HEK293T (cell line): ENCODE measurements at regions not wholly inside any gene's neighbourhood (a gene's known extent, or its start where the extent isn't known, plus 50 kb on each side); places are given as distances from the start of the nearest gene placed in this dataset.

Experiments
- CTCF ChIA-PET: fragments of 350-600 bp; formaldehyde crosslinking; extraction: SDS; loops from one replicate; lab custom pipeline; 2021; ENCODE audit warnings: antibody characterized with exemption, inconsistent platforms; lab: Yijun Ruan, JAX
- POLR2A ChIA-PET: fragments of 350-600 bp; formaldehyde crosslinking; extraction: SDS; loops from one replicate; lab custom pipeline; 2020; ENCODE audit warnings: antibody characterized with exemption, inconsistent platforms; lab: Yijun Ruan, JAX
- DNase-seq: peaks from one replicate; pipeline ENCODE4 v3.0.0; 2012; ENCODE audit warnings: mixed read lengths; ENCODE audit errors: extremely low spot score
- ARNT ChIP-seq: fragments of 450-650 bp; IDR thresholded peaks from 2 replicates; pipeline ENCODE4 v1.6.1; 2017; ENCODE audit warnings: mild to moderate bottlenecking
- BHLHE40 ChIP-seq: fragments of 450-650 bp; IDR thresholded peaks from 2 replicates; pipeline ENCODE4 v1.6.1; 2016; ENCODE audit warnings: mild to moderate bottlenecking, moderate library complexity, borderline replicate concordance
- CTBP1 ChIP-seq: fragments of 450-650 bp; IDR thresholded peaks from 2 replicates; pipeline ENCODE4 v1.6.1; 2016; ENCODE audit warnings: borderline replicate concordance
- ELF4 ChIP-seq: fragments of 450-650 bp; IDR thresholded peaks from 2 replicates; pipeline ENCODE4 v1.6.1; 2017; ENCODE audit warnings: antibody characterized with exemption
- FOXA1 ChIP-seq: fragments of 450-650 bp; IDR thresholded peaks from 2 replicates; pipeline ENCODE4 v1.6.1; 2016; ENCODE audit warnings: mild to moderate bottlenecking
- FOXK2 ChIP-seq: fragments of 450-650 bp; IDR thresholded peaks from 2 replicates; pipeline ENCODE4 v1.6.1; 2016; ENCODE audit warnings: mild to moderate bottlenecking
- FOXM1 ChIP-seq: fragments of 450-650 bp; IDR thresholded peaks from 2 replicates; pipeline ENCODE4 v1.6.1; 2017; ENCODE audit warnings: mild to moderate bottlenecking, borderline replicate concordance
- HDGF ChIP-seq: fragments of 450-650 bp; IDR thresholded peaks from 2 replicates; pipeline ENCODE4 v1.6.1; 2017; ENCODE audit warnings: antibody characterized with exemption, borderline replicate concordance
- L3MBTL2 ChIP-seq: fragments of 450-650 bp; conservative IDR thresholded peaks from 2 replicates; pipeline ENCODE4 v1.6.1; 2016; ENCODE audit warnings: mild to moderate bottlenecking
- LEF1 ChIP-seq: fragments of 450-650 bp; IDR thresholded peaks from 2 replicates; pipeline ENCODE4 v1.6.1; 2017; ENCODE audit warnings: mild to moderate bottlenecking, borderline replicate concordance
- NFRKB ChIP-seq: fragments of 450-650 bp; IDR thresholded peaks from 2 replicates; pipeline ENCODE4 v1.6.1; 2016; ENCODE audit warnings: mild to moderate bottlenecking, moderate library complexity
- SP1 ChIP-seq: fragments of 450-650 bp; IDR thresholded peaks from 2 replicates; pipeline ENCODE4 v1.6.1; 2017
- SUZ12 ChIP-seq: fragments of 450-650 bp; IDR thresholded peaks from 2 replicates; pipeline ENCODE4 v1.6.1; 2016; ENCODE audit warnings: mild to moderate bottlenecking
- TARDBP ChIP-seq: fragments of 450-650 bp; IDR thresholded peaks from 2 replicates; pipeline ENCODE4 v1.6.1; 2016
- ZNF384 ChIP-seq: fragments of 450-650 bp; IDR thresholded peaks from 2 replicates; pipeline ENCODE4 v1.6.1; 2016
- TF ChIP-seq, protein P1 (sequence below): fragments of 450-650 bp; IDR thresholded peaks from 2 replicates; pipeline ENCODE4 v1.6.1; 2016

DNA sequence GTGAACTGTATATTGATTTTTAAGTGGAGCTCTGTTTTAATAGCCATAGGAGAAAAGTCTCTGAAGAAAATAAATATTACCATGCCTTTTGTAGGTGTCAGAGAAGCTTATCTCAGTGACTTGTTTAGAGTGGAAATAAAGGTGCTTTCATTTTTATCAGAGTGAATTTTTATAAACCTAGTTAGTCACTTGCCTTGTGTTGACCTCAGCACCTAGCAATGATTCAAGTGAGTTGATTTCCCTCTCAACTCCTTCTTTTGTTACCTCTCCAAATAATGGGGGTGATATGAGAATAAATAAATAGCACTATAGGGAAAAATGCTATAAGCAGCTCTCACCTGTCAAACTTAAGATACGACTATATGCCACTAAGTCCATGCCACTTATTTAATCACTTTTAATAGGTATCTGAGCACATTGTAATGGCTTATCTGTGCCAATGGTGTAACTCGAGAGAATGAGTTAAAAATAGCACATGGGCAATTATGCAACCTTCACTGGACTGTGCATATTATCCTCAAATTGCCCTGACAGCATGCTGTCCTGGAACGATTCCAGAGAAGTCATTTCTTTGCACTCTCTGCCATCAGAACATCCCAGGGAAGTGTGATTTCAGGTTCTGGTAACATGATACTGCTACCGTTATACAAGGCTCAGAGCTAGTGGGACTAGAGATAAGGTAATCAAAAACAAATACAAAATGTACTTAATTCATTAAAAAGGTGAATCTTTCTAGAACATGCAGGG lies 290.8 kb downstream of the CCDC85A start:
- TF ChIP-seq ARNT: no peak
- TF ChIP-seq SP1: no peak
- TF ChIP-seq L3MBTL2: peak; percentile 45; the same call in 1 of the 2 replicates
- TF ChIP-seq CTBP1: peak; percentile 39; the same call in 1 of the 2 replicates
- TF ChIP-seq, protein P1, sequence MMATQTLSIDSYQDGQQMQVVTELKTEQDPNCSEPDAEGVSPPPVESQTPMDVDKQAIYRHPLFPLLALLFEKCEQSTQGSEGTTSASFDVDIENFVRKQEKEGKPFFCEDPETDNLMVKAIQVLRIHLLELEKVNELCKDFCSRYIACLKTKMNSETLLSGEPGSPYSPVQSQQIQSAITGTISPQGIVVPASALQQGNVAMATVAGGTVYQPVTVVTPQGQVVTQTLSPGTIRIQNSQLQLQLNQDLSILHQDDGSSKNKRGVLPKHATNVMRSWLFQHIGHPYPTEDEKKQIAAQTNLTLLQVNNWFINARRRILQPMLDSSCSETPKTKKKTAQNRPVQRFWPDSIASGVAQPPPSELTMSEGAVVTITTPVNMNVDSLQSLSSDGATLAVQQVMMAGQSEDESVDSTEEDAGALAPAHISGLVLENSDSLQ: 0 out of 2 replicates have a peak, but pooled peaks have one; percentile 11
- peak; percentile 41 for DNase-seq
- ChIA-PET POLR2A (no interaction called here), CTCF (no interaction called here)

DNA sequence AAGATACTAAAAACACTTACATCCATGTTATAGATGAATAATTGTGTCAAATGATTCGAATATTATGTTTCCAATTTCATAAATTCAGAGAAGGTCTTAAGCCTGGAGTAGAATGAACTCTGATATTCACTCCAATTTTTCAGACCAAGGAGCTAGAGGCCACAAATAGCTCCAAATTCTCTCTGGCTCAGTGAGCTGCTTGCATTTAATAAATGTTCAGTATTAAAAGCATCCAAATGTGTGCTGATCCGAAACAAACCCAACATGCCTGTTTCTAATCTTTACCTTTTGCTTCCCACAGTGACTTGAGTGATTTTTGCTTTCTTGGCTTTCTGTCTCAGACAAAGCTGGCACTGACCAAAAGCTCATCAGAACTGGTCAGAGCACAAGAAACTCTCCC lies 291.4 kb downstream of the CCDC85A start:
- TF ChIP-seq BHLHE40: no peak
- no peak for TF ChIP-seq SP1
- no peak for TF ChIP-seq CTBP1

DNA sequence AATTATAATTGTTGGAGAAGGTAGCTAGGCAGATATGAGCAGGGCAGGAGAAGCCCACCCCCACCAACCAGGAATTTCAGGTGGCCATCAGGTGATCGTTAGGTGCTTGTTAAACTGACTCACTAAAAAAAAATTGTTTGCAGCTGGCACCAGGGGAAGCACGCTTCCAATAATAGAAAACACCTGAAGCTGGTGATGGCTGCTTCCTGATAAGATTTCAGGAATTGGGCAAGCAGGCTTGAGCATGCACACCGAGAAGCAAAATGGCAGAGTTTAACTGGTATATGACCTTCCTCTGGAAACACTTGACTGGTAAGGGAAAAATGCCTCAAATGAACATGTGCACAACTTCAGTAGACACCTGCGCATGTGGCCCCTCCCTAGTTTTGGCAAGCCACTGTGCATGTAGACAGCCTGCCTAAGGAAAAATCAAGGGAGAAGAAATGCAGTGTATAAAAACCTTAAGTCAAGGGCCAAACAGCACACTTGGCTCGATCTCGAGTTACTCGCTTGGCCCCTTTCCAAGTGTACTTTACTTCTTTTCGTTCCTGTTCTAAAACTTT lies 292.8 kb downstream of the CCDC85A start:
- TF ChIP-seq L3MBTL2: no peak
- no peak for TF ChIP-seq FOXK2
- TF ChIP-seq FOXM1: no peak
- no peak for TF ChIP-seq SP1
- TF ChIP-seq, protein P1: no peak
- no peak for TF ChIP-seq HDGF
- TF ChIP-seq SUZ12: no peak
- TF ChIP-seq FOXA1: no peak
- no peak for TF ChIP-seq ELF4
- TF ChIP-seq CTBP1: no peak
- TF ChIP-seq ARNT: no peak
- TF ChIP-seq ZNF384: no peak
- no peak for TF ChIP-seq NFRKB
- TF ChIP-seq TARDBP: no peak
- TF ChIP-seq LEF1: no peak
- no peak for TF ChIP-seq BHLHE40
- CTCF ChIA-PET: no interaction called here
- POLR2A ChIA-PET: no interaction called here
- no peak for DNase-seq

More for the DNA sequence above, 291.4 kb downstream of the CCDC85A start:
- CTCF ChIA-PET: no interaction called here
- no peak for DNase-seq
- POLR2A ChIA-PET: no interaction called here

DNA sequence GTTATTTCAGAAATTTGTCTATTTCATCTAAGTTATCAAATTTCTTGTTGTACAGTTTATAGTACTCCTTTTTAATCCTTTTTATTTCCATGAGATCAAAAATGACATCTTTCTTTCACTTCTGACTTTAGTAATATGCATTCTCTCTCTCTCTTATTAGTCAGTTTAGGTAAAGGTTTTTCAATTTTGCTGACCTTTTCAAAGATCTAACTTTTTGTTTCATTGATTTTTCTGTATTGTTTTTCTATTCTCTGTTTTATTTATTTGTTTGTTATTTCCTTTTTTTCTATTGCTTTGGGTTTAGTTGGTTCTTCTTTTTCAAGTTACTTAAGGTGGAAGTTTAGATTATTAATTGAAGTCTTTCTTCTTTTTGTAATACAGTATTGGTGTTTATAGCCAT lies 294.2 kb downstream of the CCDC85A start:
- CTCF ChIA-PET: no interaction called here
- POLR2A ChIA-PET: no interaction called here
- TF ChIP-seq TARDBP: no peak
- no peak for TF ChIP-seq CTBP1
- TF ChIP-seq NFRKB: no peak
- no peak for TF ChIP-seq HDGF
- TF ChIP-seq, protein P1: no peak
- no peak for TF ChIP-seq ARNT
- no peak for TF ChIP-seq L3MBTL2
- no peak for TF ChIP-seq ZNF384
- no peak for TF ChIP-seq BHLHE40

DNA sequence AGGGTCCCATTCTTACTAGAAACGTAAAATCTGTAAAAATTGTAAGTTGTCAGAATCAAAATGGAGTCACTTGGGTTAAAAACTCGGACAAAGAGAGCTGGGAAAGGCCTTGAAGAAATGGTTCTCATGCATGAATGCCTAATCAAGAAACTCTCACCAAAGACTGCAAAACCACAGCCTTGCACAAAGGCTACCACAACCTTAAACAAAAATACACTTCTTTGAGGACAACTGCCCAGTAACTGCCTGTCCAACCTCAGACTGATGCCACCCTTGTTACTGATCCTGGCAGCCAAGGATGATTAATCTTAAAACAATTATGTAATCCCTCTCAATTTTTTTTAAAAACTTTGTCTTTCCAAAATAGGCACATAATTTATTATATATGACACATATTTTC lies 299.3 kb downstream of the CCDC85A start:
- no peak for TF ChIP-seq FOXM1
- TF ChIP-seq L3MBTL2: no peak
- no peak for TF ChIP-seq LEF1
- TF ChIP-seq CTBP1: no peak
- TF ChIP-seq ELF4: no peak
- TF ChIP-seq TARDBP: no peak
- no peak for TF ChIP-seq SP1
- TF ChIP-seq HDGF: no peak
- TF ChIP-seq NFRKB: no peak
- TF ChIP-seq BHLHE40: no peak
- no peak for TF ChIP-seq SUZ12
- TF ChIP-seq ARNT: no peak
- TF ChIP-seq, protein P1: no peak
- TF ChIP-seq FOXA1: no peak
- no peak for TF ChIP-seq FOXK2
- CTCF ChIA-PET: no interaction called here
- DNase-seq: no peak
- POLR2A ChIA-PET: no interaction called here

More for the DNA sequence above, 294.2 kb downstream of the CCDC85A start:
- DNase-seq: no peak

DNA sequence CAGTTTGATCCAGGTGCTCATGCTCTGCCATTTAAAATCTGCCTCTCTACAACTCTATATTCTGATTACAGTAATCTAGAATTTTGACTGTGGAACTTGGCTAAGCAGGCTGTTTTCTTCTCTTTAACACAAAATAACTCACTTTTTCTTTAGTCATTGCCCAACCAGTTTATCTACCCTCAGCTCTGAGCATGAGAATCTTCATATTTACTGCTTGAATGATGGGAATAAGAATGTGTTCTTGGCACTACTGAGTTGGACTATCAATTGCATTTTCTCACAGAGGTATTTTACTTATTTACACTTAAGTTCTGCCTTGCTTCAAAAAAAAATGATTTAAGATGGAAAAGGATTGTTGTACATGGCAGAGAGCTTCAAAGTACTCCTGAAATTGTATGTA lies 301.1 kb downstream of the CCDC85A start:
- CTCF ChIA-PET: no interaction called here

More for the DNA sequence above, 301.1 kb downstream of the CCDC85A start:
- POLR2A ChIA-PET: no interaction called here
- DNase-seq: no peak
- TF ChIP-seq FOXK2 (no peak), ELF4 (no peak), FOXM1 (no peak), HDGF (no peak), L3MBTL2 (no peak)
